ENCODE measurements at regions not wholly inside any gene's neighbourhood (a gene's known extent, or its start where the extent isn't known, plus 50 kb on each side); places are given as distances from the start of the nearest gene placed in this dataset.

DNA sequence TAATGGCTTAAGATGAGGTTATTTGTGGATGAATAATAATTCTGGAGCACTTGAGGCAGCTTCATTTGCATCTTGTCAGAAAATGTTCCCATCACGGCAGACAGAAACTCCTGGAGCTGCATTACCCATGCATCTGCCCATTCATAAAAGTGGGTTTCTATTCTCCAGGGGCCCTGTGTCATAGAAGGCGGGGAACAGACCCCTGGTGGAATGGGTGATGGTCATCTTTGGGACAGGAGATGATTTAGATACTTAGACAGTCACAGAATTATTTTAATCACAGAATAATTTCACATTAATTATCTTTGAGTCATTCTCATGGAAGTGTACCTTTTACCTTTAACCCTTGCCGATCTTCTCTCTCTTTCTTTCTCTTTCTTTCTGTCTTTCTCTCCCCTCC is 980.7 kb upstream of the TMEM132C start:
- H3K27me3 ChIP-seq (ENCODE audit: insufficient read depth, poor library complexity, severe bottlenecking) = no peaks in the 10 kb centered on the region
- TF ChIP-seq GABPA (IDR thresholded peaks at IDR 0.05; ENCODE audit: low read depth) = no peak
- TF ChIP-seq, protein P1, sequence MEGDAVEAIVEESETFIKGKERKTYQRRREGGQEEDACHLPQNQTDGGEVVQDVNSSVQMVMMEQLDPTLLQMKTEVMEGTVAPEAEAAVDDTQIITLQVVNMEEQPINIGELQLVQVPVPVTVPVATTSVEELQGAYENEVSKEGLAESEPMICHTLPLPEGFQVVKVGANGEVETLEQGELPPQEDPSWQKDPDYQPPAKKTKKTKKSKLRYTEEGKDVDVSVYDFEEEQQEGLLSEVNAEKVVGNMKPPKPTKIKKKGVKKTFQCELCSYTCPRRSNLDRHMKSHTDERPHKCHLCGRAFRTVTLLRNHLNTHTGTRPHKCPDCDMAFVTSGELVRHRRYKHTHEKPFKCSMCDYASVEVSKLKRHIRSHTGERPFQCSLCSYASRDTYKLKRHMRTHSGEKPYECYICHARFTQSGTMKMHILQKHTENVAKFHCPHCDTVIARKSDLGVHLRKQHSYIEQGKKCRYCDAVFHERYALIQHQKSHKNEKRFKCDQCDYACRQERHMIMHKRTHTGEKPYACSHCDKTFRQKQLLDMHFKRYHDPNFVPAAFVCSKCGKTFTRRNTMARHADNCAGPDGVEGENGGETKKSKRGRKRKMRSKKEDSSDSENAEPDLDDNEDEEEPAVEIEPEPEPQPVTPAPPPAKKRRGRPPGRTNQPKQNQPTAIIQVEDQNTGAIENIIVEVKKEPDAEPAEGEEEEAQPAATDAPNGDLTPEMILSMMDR (IDR thresholded peaks at IDR 0.05; ENCODE audit: insufficient read depth, low read length) = no peak
- no peak for TF ChIP-seq POLR2AphosphoS5 (IDR thresholded peaks at IDR 0.05; ENCODE audit: low read depth)
- TF ChIP-seq, protein P2, sequence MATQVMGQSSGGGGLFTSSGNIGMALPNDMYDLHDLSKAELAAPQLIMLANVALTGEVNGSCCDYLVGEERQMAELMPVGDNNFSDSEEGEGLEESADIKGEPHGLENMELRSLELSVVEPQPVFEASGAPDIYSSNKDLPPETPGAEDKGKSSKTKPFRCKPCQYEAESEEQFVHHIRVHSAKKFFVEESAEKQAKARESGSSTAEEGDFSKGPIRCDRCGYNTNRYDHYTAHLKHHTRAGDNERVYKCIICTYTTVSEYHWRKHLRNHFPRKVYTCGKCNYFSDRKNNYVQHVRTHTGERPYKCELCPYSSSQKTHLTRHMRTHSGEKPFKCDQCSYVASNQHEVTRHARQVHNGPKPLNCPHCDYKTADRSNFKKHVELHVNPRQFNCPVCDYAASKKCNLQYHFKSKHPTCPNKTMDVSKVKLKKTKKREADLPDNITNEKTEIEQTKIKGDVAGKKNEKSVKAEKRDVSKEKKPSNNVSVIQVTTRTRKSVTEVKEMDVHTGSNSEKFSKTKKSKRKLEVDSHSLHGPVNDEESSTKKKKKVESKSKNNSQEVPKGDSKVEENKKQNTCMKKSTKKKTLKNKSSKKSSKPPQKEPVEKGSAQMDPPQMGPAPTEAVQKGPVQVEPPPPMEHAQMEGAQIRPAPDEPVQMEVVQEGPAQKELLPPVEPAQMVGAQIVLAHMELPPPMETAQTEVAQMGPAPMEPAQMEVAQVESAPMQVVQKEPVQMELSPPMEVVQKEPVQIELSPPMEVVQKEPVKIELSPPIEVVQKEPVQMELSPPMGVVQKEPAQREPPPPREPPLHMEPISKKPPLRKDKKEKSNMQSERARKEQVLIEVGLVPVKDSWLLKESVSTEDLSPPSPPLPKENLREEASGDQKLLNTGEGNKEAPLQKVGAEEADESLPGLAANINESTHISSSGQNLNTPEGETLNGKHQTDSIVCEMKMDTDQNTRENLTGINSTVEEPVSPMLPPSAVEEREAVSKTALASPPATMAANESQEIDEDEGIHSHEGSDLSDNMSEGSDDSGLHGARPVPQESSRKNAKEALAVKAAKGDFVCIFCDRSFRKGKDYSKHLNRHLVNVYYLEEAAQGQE (IDR thresholded peaks at IDR 0.05; ENCODE audit: insufficient replicate concordance, low read depth) = no peak
- TF ChIP-seq SPI1 (IDR thresholded peaks at IDR 0.05; ENCODE audit: borderline replicate concordance, low read depth) = no peak
- DNase-seq (ENCODE audit: low read depth in 1 of 2, low spot score in 1 of 2) = no peak
- no peak overlapping the region for H3K4me3 ChIP-seq (replicated peaks; ENCODE audit: insufficient read depth, low read length)
- no peak overlapping the region for H3K27ac ChIP-seq (replicated peaks)

DNA sequence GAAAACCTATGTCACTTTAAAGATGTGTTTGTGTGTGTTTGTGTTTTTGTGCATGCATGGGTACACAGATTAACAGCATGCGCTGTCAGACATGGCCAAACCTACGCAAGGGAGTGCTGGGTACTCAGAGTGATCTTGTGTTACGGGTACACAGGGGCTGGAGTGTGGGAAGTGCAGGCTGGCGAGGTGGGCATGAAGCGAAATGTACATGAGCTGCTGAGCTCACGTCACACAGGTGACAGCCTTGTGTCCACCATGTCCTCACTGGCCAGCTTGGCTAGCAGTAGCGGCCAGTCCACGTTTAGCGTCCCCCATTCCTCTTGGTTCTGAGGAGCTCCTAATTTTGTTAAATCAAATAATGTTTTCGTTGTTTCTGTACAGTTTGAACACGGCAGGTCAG is 979.7 kb upstream of the TMEM132C start:
- no peak overlapping the region for H3K4me3 ChIP-seq (replicated peaks; ENCODE audit: insufficient read depth, low read length)
- TF ChIP-seq SPI1 (IDR thresholded peaks at IDR 0.05; ENCODE audit: borderline replicate concordance, low read depth) (no peak), POLR2AphosphoS5 (IDR thresholded peaks at IDR 0.05; ENCODE audit: low read depth) (no peak), GABPA (IDR thresholded peaks at IDR 0.05; ENCODE audit: low read depth) (no peak)
- TF ChIP-seq, protein P1 (IDR thresholded peaks at IDR 0.05; ENCODE audit: insufficient read depth, low read length) = no peak
- TF ChIP-seq, protein P2 (IDR thresholded peaks at IDR 0.05; ENCODE audit: insufficient replicate concordance, low read depth) = no peak
- no peak for DNase-seq (ENCODE audit: low read depth in 1 of 2, low spot score in 1 of 2)
- no peak overlapping the region for H3K27ac ChIP-seq (replicated peaks)
- H3K27me3 ChIP-seq (ENCODE audit: insufficient read depth, poor library complexity, severe bottlenecking) = no peaks in the 10 kb centered on the region

DNA sequence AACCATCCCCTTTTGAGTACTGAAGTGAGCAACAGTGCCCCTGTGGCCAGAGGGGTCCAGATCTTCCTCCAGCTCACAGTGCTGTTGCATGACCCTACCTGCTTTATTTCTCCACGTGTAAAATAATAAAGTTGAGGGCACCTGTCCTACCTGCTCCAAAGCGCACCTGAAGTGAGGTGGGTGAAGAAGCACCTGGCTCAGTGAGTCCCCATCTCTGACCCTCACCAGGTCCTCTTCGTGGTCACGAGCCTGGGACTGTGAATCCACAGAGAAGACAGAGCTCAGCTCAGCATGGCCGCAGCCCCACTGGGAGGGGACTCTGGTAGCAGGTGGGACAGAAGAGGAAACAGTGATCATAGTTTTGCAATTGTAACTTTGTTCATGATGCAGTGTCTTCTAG is 976.7 kb upstream of the TMEM132C start:
- Histone ChIP-seq H3K27me3 (ENCODE audit: insufficient read depth, poor library complexity, severe bottlenecking) (no peaks in the 10 kb centered on the region), H3K4me3 (replicated peaks; ENCODE audit: insufficient read depth, low read length) (no peak overlapping the region), H3K27ac (replicated peaks) (no peak overlapping the region)
- DNase-seq (ENCODE audit: low read depth in 1 of 2, low spot score in 1 of 2) = no peak
- TF ChIP-seq SPI1 (IDR thresholded peaks at IDR 0.05; ENCODE audit: borderline replicate concordance, low read depth) = no peak

DNA sequence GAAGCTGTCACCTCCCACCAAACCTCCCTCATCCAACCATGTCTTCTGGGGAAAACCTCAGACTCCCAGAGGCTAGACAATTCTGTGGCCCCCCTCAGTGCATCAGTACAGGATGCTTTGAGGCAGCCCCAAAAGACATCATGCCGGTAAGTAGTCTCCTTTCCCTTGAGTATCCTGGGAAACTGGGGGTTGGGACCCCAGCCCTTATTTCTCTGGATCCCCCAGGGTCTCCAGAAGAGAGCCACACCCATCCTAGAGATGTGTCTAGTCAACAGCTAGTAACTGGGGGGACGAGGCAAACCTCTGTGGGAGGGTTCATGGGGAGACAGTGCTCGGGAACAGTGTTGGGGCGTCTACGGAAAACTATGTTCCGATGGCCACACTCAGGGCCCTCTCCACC is 974.2 kb upstream of the TMEM132C start:
- TF ChIP-seq, protein P1 (IDR thresholded peaks at IDR 0.05; ENCODE audit: insufficient read depth, low read length) = no peak
- no peak for TF ChIP-seq SPI1 (IDR thresholded peaks at IDR 0.05; ENCODE audit: borderline replicate concordance, low read depth)
- TF ChIP-seq GABPA (IDR thresholded peaks at IDR 0.05; ENCODE audit: low read depth) = no peak
- no peak for TF ChIP-seq POLR2AphosphoS5 (IDR thresholded peaks at IDR 0.05; ENCODE audit: low read depth)
- TF ChIP-seq, protein P2 (IDR thresholded peaks at IDR 0.05; ENCODE audit: insufficient replicate concordance, low read depth) = no peak
- Histone ChIP-seq H3K27me3 (ENCODE audit: insufficient read depth, poor library complexity, severe bottlenecking) (no peaks in the 10 kb centered on the region), H3K4me3 (replicated peaks; ENCODE audit: insufficient read depth, low read length) (no peak overlapping the region), H3K27ac (replicated peaks) (no peak overlapping the region)
- no peak for DNase-seq (ENCODE audit: low read depth in 1 of 2, low spot score in 1 of 2)

All from HL-60 (cell line).